Posterior cingulate gyrus (tissue), 11 donors: ENCODE measurements at regions not wholly inside any gene's neighbourhood (a gene's known extent, or its start where the extent isn't known, plus 50 kb on each side); places are given as distances from the start of the nearest gene placed in this dataset.
"Not testable (repeated sequence)": the region's sequence is repeated elsewhere in the genome, so short reads cannot be mapped to it uniquely, and the experiment has no call there.

Experiments
- DNase-seq, 10 donors: peaks; one replicate each; pipeline versions ENCODE4 v3.0.0 to v3.0.0-alpha.2; 2020 to 2021; ENCODE audit warnings: mixed read lengths in 3 of 10
- intact Hi-C: fragments of 100-400 bp; cut with DNase I; formaldehyde crosslinking; loops from one replicate; pipeline ENCODE4 v1.15.1; 2023

GRCh38 chr3:193917158-193917557 lies 218.8 kb upstream of the HES1 start:
- no peak for DNase-seq
- intact Hi-C loops: no loop called here

- intact Hi-C loops: no loop called here
- no peak for DNase-seq
Measured at GRCh38 chr3:193921465-193921864, 214.5 kb upstream of the HES1 start.

- DNase-seq: no peak
- intact Hi-C loops: no loop called here
Measured at GRCh38 chr3:193922034-193922774, 213.7 kb upstream of the HES1 start.

GRCh38 chr3:193923958-193924357 lies 212.0 kb upstream of the HES1 start:
- intact Hi-C loops, DNase-seq: not testable (repeated sequence)

GRCh38 chr3:193926071-193926470 lies 209.9 kb upstream of the HES1 start:
- intact Hi-C loops, DNase-seq: not testable (repeated sequence)

- DNase-seq, intact Hi-C loops: not testable (repeated sequence)
Measured at GRCh38 chr3:193927413-193928206, 208.3 kb upstream of the HES1 start.

- intact Hi-C loops: no loop called here
- DNase-seq: no peak
Measured at GRCh38 chr3:193928354-193929209, 207.4 kb upstream of the HES1 start.

GRCh38 chr3:193929373-193929772 lies 206.6 kb upstream of the HES1 start:
- intact Hi-C loops: no loop called here

GRCh38 chr3:193929921-193930646 lies 205.9 kb upstream of the HES1 start:
- intact Hi-C loops: no loop called here
- DNase-seq: no peak

More at GRCh38 chr3:193929373-193929772, 206.6 kb upstream of the HES1 start:
- no peak for DNase-seq

GRCh38 chr3:193932136-193932535 lies 203.8 kb upstream of the HES1 start:
- intact Hi-C loops: no loop called here
- DNase-seq: no peak

- intact Hi-C loops: no loop called here
- no peak for DNase-seq
Measured at GRCh38 chr3:193932576-193932975, 203.4 kb upstream of the HES1 start.

- intact Hi-C loops: no loop called here
- no peak for DNase-seq
Measured at GRCh38 chr3:193933451-193933850, 202.5 kb upstream of the HES1 start.

GRCh38 chr3:193935916-193936315 lies 200.0 kb upstream of the HES1 start:
- intact Hi-C loops: no loop called here
- no peak for DNase-seq

- no peak for DNase-seq
- intact Hi-C loops: no loop called here
Measured at GRCh38 chr3:193938613-193939012, 197.3 kb upstream of the HES1 start.

- no peak for DNase-seq
- intact Hi-C loops: no loop called here
Measured at GRCh38 chr3:193939527-193939926, 196.4 kb upstream of the HES1 start.

- intact Hi-C loops: no loop called here
- no peak for DNase-seq
Measured at GRCh38 chr3:193940526-193940925, 195.4 kb upstream of the HES1 start.

- intact Hi-C loops: no loop called here
- no peak for DNase-seq
Measured at GRCh38 chr3:193941486-193941885, 194.5 kb upstream of the HES1 start.

GRCh38 chr3:193942516-193943055 lies 193.4 kb upstream of the HES1 start:
- no peak for DNase-seq
- intact Hi-C loops: no loop called here

GRCh38 chr3:193943200-193943599 lies 192.7 kb upstream of the HES1 start:
- intact Hi-C loops: no loop called here
- peak in 1 of 10 donors; percentile 85 for DNase-seq
